T-helper 1 cell treated with Interleukin-12 subunit alpha and Interleukin-12 subunit beta and Interleukin-4 antibody, amounts not matched to agents 30 μg/mL and 1 μg/mL, for 36 hours (primary cell): ENCODE measurements at regions not wholly inside any gene's neighbourhood (a gene's known extent, or its start where the extent isn't known, plus 50 kb on each side); places are given as distances from the start of the nearest gene placed in this dataset.

Experiments
- H3K27ac Mint-ChIP-seq: one replicate; pipeline ENCODE4 v1.8.0; 2021; ENCODE audit warnings: mild to moderate bottlenecking, mixed read lengths
- H3K27me3 Mint-ChIP-seq: one replicate; pipeline ENCODE4 v1.8.0; 2021; ENCODE audit warnings: low read depth, mixed read lengths
- H3K36me3 Mint-ChIP-seq: one replicate; pipeline ENCODE4 v1.8.0; 2021; ENCODE audit warnings: low read depth, mixed read lengths
- H3K4me1 Mint-ChIP-seq: one replicate; pipeline ENCODE4 v1.8.0; 2021; ENCODE audit warnings: low read depth, mixed read lengths
- H3K4me3 Mint-ChIP-seq: one replicate; pipeline ENCODE4 v1.8.0; 2021; ENCODE audit warnings: mild to moderate bottlenecking, moderate library complexity, mixed read lengths
- H3K9me3 Mint-ChIP-seq: one replicate; pipeline ENCODE4 v1.8.0; 2021; ENCODE audit warnings: mixed read lengths

GRCh38 chr5:28505121-28505520, 1466.7 kb upstream of the CDH9 start:
- H3K4me1 Mint-ChIP-seq = no peaks in the 10 kb centered on the region
- H3K9me3 Mint-ChIP-seq = peaks cover 5% of the 10 kb centered on the region
- H3K4me3 Mint-ChIP-seq = no peak overlapping the region
- no peak overlapping the region for H3K27ac Mint-ChIP-seq
- H3K36me3 Mint-ChIP-seq = no peaks in the 10 kb centered on the region
- no peaks in the 10 kb centered on the region for H3K27me3 Mint-ChIP-seq

GRCh38 chr5:28500511-28500910, 1462.1 kb upstream of the CDH9 start:
- Mint-ChIP-seq H3K9me3 (peaks cover 5% of the 10 kb centered on the region), H3K27ac (no peak overlapping the region), H3K4me1 (no peaks in the 10 kb centered on the region), H3K4me3 (no peak overlapping the region), H3K36me3 (no peaks in the 10 kb centered on the region), H3K27me3 (no peaks in the 10 kb centered on the region)

- H3K27ac Mint-ChIP-seq = no peak overlapping the region
- no peaks in the 10 kb centered on the region for H3K36me3 Mint-ChIP-seq
- H3K4me1 Mint-ChIP-seq = no peaks in the 10 kb centered on the region
- peaks cover 5% of the 10 kb centered on the region for H3K9me3 Mint-ChIP-seq
- no peaks in the 10 kb centered on the region for H3K27me3 Mint-ChIP-seq
- no peak overlapping the region for H3K4me3 Mint-ChIP-seq
Observed at GRCh38 chr5:28499766-28500290, 1461.4 kb upstream of the CDH9 start.

- H3K4me1 Mint-ChIP-seq = no peaks in the 10 kb centered on the region
- no peak overlapping the region for H3K4me3 Mint-ChIP-seq
- H3K27me3 Mint-ChIP-seq = no peaks in the 10 kb centered on the region
- peaks cover 24% of the 10 kb centered on the region for H3K9me3 Mint-ChIP-seq
- no peak overlapping the region for H3K27ac Mint-ChIP-seq
- H3K36me3 Mint-ChIP-seq = no peaks in the 10 kb centered on the region
Observed at GRCh38 chr5:28495876-28496275, 1457.5 kb upstream of the CDH9 start.

- Mint-ChIP-seq H3K4me3 (no peak overlapping the region), H3K27me3 (no peaks in the 10 kb centered on the region), H3K36me3 (no peaks in the 10 kb centered on the region), H3K4me1 (no peaks in the 10 kb centered on the region), H3K27ac (no peak overlapping the region), H3K9me3 (peaks cover 31% of the 10 kb centered on the region)
Observed at GRCh38 chr5:28493456-28493855, 1455.1 kb upstream of the CDH9 start.

- Mint-ChIP-seq H3K4me1 (no peaks in the 10 kb centered on the region), H3K9me3 (peaks cover 28% of the 10 kb centered on the region)
Observed at GRCh38 chr5:28488752-28489151, 1450.4 kb upstream of the CDH9 start.

GRCh38 chr5:28483327-28484025, 1445.1 kb upstream of the CDH9 start:
- Mint-ChIP-seq H3K36me3 (no peaks in the 10 kb centered on the region), H3K4me1 (no peaks in the 10 kb centered on the region), H3K4me3 (no peak overlapping the region), H3K9me3 (peaks cover 6% of the 10 kb centered on the region), H3K27me3 (no peaks in the 10 kb centered on the region), H3K27ac (no peak overlapping the region)

More at GRCh38 chr5:28488752-28489151, 1450.4 kb upstream of the CDH9 start:
- no peaks in the 10 kb centered on the region for H3K36me3 Mint-ChIP-seq
- no peak overlapping the region for H3K4me3 Mint-ChIP-seq
- H3K27me3 Mint-ChIP-seq = no peaks in the 10 kb centered on the region
- no peak overlapping the region for H3K27ac Mint-ChIP-seq

- H3K36me3 Mint-ChIP-seq = no peaks in the 10 kb centered on the region
- no peaks in the 10 kb centered on the region for H3K4me1 Mint-ChIP-seq
- no peak overlapping the region for H3K27ac Mint-ChIP-seq
- H3K9me3 Mint-ChIP-seq = peaks cover 18% of the 10 kb centered on the region
- H3K27me3 Mint-ChIP-seq = no peaks in the 10 kb centered on the region
- no peak overlapping the region for H3K4me3 Mint-ChIP-seq
Observed at GRCh38 chr5:28473531-28474107, 1435.2 kb upstream of the CDH9 start.

GRCh38 chr5:28468166-28468565, 1429.8 kb upstream of the CDH9 start:
- no peak overlapping the region for H3K27ac Mint-ChIP-seq
- peaks cover 21% of the 10 kb centered on the region for H3K9me3 Mint-ChIP-seq
- H3K4me1 Mint-ChIP-seq = no peaks in the 10 kb centered on the region
- no peak overlapping the region for H3K4me3 Mint-ChIP-seq
- no peaks in the 10 kb centered on the region for H3K36me3 Mint-ChIP-seq
- no peaks in the 10 kb centered on the region for H3K27me3 Mint-ChIP-seq

GRCh38 chr5:28463728-28464127, 1425.3 kb upstream of the CDH9 start:
- H3K36me3 Mint-ChIP-seq = no peaks in the 10 kb centered on the region
- no peak overlapping the region for H3K4me3 Mint-ChIP-seq
- no peaks in the 10 kb centered on the region for H3K4me1 Mint-ChIP-seq
- H3K27me3 Mint-ChIP-seq = no peaks in the 10 kb centered on the region
- peaks cover 17% of the 10 kb centered on the region for H3K9me3 Mint-ChIP-seq
- H3K27ac Mint-ChIP-seq = no peak overlapping the region

GRCh38 chr5:28451483-28451882, 1413.1 kb upstream of the CDH9 start:
- peaks cover 20% of the 10 kb centered on the region for H3K9me3 Mint-ChIP-seq
- no peaks in the 10 kb centered on the region for H3K36me3 Mint-ChIP-seq
- H3K4me1 Mint-ChIP-seq = no peaks in the 10 kb centered on the region
- no peak overlapping the region for H3K27ac Mint-ChIP-seq
- H3K27me3 Mint-ChIP-seq = no peaks in the 10 kb centered on the region
- no peak overlapping the region for H3K4me3 Mint-ChIP-seq

- no peak overlapping the region for H3K4me3 Mint-ChIP-seq
- H3K36me3 Mint-ChIP-seq = no peaks in the 10 kb centered on the region
- H3K9me3 Mint-ChIP-seq = peaks cover 20% of the 10 kb centered on the region
- no peaks in the 10 kb centered on the region for H3K27me3 Mint-ChIP-seq
- H3K4me1 Mint-ChIP-seq = no peaks in the 10 kb centered on the region
- H3K27ac Mint-ChIP-seq = no peak overlapping the region
Observed at GRCh38 chr5:28450997-28451396, 1412.6 kb upstream of the CDH9 start.

GRCh38 chr5:28448791-28449190, 1410.4 kb upstream of the CDH9 start:
- Mint-ChIP-seq H3K4me1 (no peaks in the 10 kb centered on the region), H3K27ac (no peak overlapping the region), H3K27me3 (no peaks in the 10 kb centered on the region), H3K9me3 (peaks cover 24% of the 10 kb centered on the region), H3K4me3 (no peak overlapping the region), H3K36me3 (no peaks in the 10 kb centered on the region)

GRCh38 chr5:28430565-28431178, 1392.3 kb upstream of the CDH9 start:
- Mint-ChIP-seq H3K36me3 (no peaks in the 10 kb centered on the region), H3K27me3 (no peaks in the 10 kb centered on the region)

GRCh38 chr5:28421141-28421540, 1382.8 kb upstream of the CDH9 start:
- no peak overlapping the region for H3K4me3 Mint-ChIP-seq
- H3K9me3 Mint-ChIP-seq = peaks cover 32% of the 10 kb centered on the region
- no peaks in the 10 kb centered on the region for H3K36me3 Mint-ChIP-seq
- H3K27me3 Mint-ChIP-seq = no peaks in the 10 kb centered on the region
- no peak overlapping the region for H3K27ac Mint-ChIP-seq
- no peaks in the 10 kb centered on the region for H3K4me1 Mint-ChIP-seq

More at GRCh38 chr5:28430565-28431178, 1392.3 kb upstream of the CDH9 start:
- peaks cover 23% of the 10 kb centered on the region for H3K9me3 Mint-ChIP-seq
- H3K4me3 Mint-ChIP-seq = no peak overlapping the region
- H3K27ac Mint-ChIP-seq = no peak overlapping the region
- H3K4me1 Mint-ChIP-seq = no peaks in the 10 kb centered on the region
